B cell (primary cell): ENCODE measurements at regions not wholly inside any gene's neighbourhood (a gene's known extent, or its start where the extent isn't known, plus 50 kb on each side); places are given as distances from the start of the nearest gene placed in this dataset.

ENCODE experiments used
- CTCF ChIP-seq: fragments of 200-600 bp; IDR thresholded peaks from one replicate; pipeline ENCODE4 v1.8.0; 2022; ENCODE audit warnings: antibody characterized with exemption, mild to moderate bottlenecking
- EZH2 ChIP-seq: IDR thresholded peaks from 2 replicates; pipeline ENCODE4 v1.6.1; 2012; ENCODE audit warnings: borderline replicate concordance, low read depth, mild to moderate bottlenecking, moderate library complexity, low read length; ENCODE audit not compliant: insufficient read depth, poor library complexity, severe bottlenecking

- TF ChIP-seq EZH2 (no peak), CTCF (no peak)
Measured at GRCh38 chr11:45341372-45341771, 55.2 kb upstream of the SYT13 start.
